HepG2 (cell line): ENCODE measurements at regions not wholly inside any gene's neighbourhood (a gene's known extent, or its start where the extent isn't known, plus 50 kb on each side); places are given as distances from the start of the nearest gene placed in this dataset.

ENCODE experiments used
- ATAC-seq: fragments of 200-7000 bp; cut with Tn5 transposase; 3 replicates; pipeline ENCODE4 v1.9.1; 2020; ENCODE audit warnings: mild to moderate bottlenecking, moderate library complexity
- BruUV-seq: library from RNA; stranded (reverse); fragments of 400-500 nt; replicated peaks from 2 replicates; lab custom pipeline; 2021; lab: Mats Ljungman, UMichigan
- CTCF ChIA-PET: fragments of 300-600 bp; formaldehyde crosslinking; extraction: SDS; loops from one replicate; lab custom pipeline; 2021; ENCODE audit warnings: low total read pairs, inconsistent platforms, low intra/inter-chr PET ratio; lab: Yijun Ruan, JAX
- POLR2A ChIA-PET: fragments of 350-600 bp; sonication (Branson Sonifier 250); formaldehyde crosslinking; loops from one replicate; lab custom pipeline; 2020; ENCODE audit warnings: antibody characterized with exemption, inconsistent platforms; lab: Yijun Ruan, JAX
- DNase-seq: peaks from one replicate; pipeline ENCODE4 v3.0.0-alpha.2; 2015; ENCODE audit warnings: low spot score
- FAIRE-seq: peaks from 3 replicates; lab custom pipeline; 2011; peaks lifted over from hg19 to GRCh38; lab: Jason Lieb, UNC
- H2AFZ ChIP-seq: one replicate; pipeline ENCODE4 v1.6.1; 2011; ENCODE audit warnings: low read length, inconsistent platforms
- H3K27ac ChIP-seq: fragments of 300-600 bp; 3 replicates; pipeline ENCODE4 v1.8.0; 2011; ENCODE audit warnings: mixed run types, mild to moderate bottlenecking, mixed read lengths, low read length, inconsistent platforms; ENCODE audit not compliant: insufficient read depth; ENCODE audit errors: extremely low read length
- H3K27me3 ChIP-seq, 2 experiments: fragments of 200-600 bp in 1 of 2; 2 replicates in 1 of 2; 3 replicates in 1 of 2; pipeline versions ENCODE4 v1.6.0 to v1.8.0; 2011; ENCODE audit warnings: low read length in 2 of 2, mild to moderate bottlenecking in 2 of 2, moderate library complexity in 2 of 2, inconsistent platforms in 1 of 2; ENCODE audit not compliant: insufficient read depth in 2 of 2, control insufficient read depth in 1 of 2
- H3K36me3 ChIP-seq, 2 experiments: fragments of 200-600 bp in 1 of 2; replicated peaks in 1 of 2; 2 replicates in 1 of 2; 3 replicates in 1 of 2; pipeline versions ENCODE4 v1.5.1 to v1.8.0; 2011; ENCODE audit warnings: low read length in 2 of 2, inconsistent platforms in 1 of 2; ENCODE audit not compliant: insufficient read depth in 2 of 2, control insufficient read depth in 1 of 2
- H3K4me1 ChIP-seq: 2 replicates; pipeline ENCODE4 v1.5.1; 2012; ENCODE audit warnings: low read length, inconsistent platforms; ENCODE audit not compliant: insufficient read depth
- H3K4me2 ChIP-seq: 2 replicates; pipeline ENCODE4 v1.6.0; 2011; ENCODE audit warnings: low read depth, low read length, inconsistent platforms
- H3K4me3 ChIP-seq, 3 experiments: fragments of 200-600 bp in 1 of 3; sonication (generic), shearing (Covaris generic) in 1 of 3; replicated peaks in 1 of 3; 2 replicates each; pipeline ENCODE4 v1.5.1; 2011 to 2016; ENCODE audit warnings: low read length in 3 of 3, inconsistent platforms in 2 of 3, low read depth in 2 of 3, mild to moderate bottlenecking in 2 of 3, control low read depth in 1 of 3, mixed read lengths in 1 of 3; ENCODE audit not compliant: insufficient read depth in 1 of 3
- H3K79me2 ChIP-seq: one replicate; pipeline ENCODE4 v1.6.1; 2011; ENCODE audit warnings: low read length, inconsistent platforms; ENCODE audit not compliant: insufficient read depth
- H3K9ac ChIP-seq: 2 replicates; pipeline ENCODE4 v1.6.0; 2011; ENCODE audit warnings: mild to moderate bottlenecking, low read depth, low read length, inconsistent platforms; ENCODE audit not compliant: insufficient read depth
- H3K9me3 ChIP-seq: 2 replicates; pipeline ENCODE4 v1.5.1; 2012; ENCODE audit warnings: mild to moderate bottlenecking, low read length
- H4K20me1 ChIP-seq: 2 replicates; pipeline ENCODE4 v1.6.0; 2011; ENCODE audit warnings: inconsistent platforms, mild to moderate bottlenecking, low read length, moderate library complexity; ENCODE audit not compliant: insufficient read depth
- ATF3 ChIP-seq: sonication (generic); formaldehyde crosslinking; IDR thresholded peaks from 2 replicates; pipeline ENCODE4 v1.4.0; 2020; ENCODE audit warnings: missing genetic modification reagents
- CERS6 ChIP-seq: sonication (generic); formaldehyde crosslinking; IDR thresholded peaks from 2 replicates; pipeline ENCODE4 v1.5.0; 2020; ENCODE audit warnings: missing genetic modification reagents
- IKZF1 ChIP-seq: fragments of 450-650 bp; IDR thresholded peaks from 2 replicates; pipeline ENCODE4 v1.7.1; 2016
- MBD4 ChIP-seq: IDR thresholded peaks from 2 replicates; pipeline ENCODE4 v1.6.1; 2012; ENCODE audit warnings: low read length, inconsistent platforms, borderline replicate concordance
- MYNN ChIP-seq: sonication (generic); formaldehyde crosslinking; IDR thresholded peaks from 2 replicates; pipeline ENCODE4 v1.4.0; 2020; ENCODE audit warnings: mild to moderate bottlenecking, low read depth, missing genetic modification reagents
- PITX1 ChIP-seq: sonication (generic); formaldehyde crosslinking; IDR thresholded peaks from 2 replicates; pipeline ENCODE4 v1.5.1; 2020; ENCODE audit warnings: mild to moderate bottlenecking, missing genetic modification reagents
- STAT5B ChIP-seq: sonication (generic); formaldehyde crosslinking; IDR thresholded peaks from 2 replicates; pipeline ENCODE4 v1.4.0; 2020; ENCODE audit warnings: missing genetic modification reagents
- U2AF1 ChIP-seq: fragments of 200-400 bp; formaldehyde crosslinking; optimal IDR thresholded peaks from 2 replicates; pipeline ENCODE3; 2017; ENCODE audit warnings: mild to moderate bottlenecking, low read depth, low read length
- ZNF350 ChIP-seq: sonication (generic); formaldehyde crosslinking; IDR thresholded peaks from 2 replicates; pipeline ENCODE4 v1.4.0; 2020; ENCODE audit warnings: mild to moderate bottlenecking, low read depth, missing genetic modification reagents, borderline replicate concordance
- WGBS: methylation state at CpG from one replicate; pipeline ENCODE4 v1.1.6; 2017; ENCODE audit warnings: low lambda C conversion rate; 5-methylcytosine and 5-hydroxymethylcytosine counted together
- in situ Hi-C: cut with HindIII; loops from 2 replicates; pipeline ENCODE4 v1.10.0; 2017; ENCODE audit warnings: low pct_unique_long_range_greater_than_20kb; ENCODE audit not compliant: extremely low pct_ligation_motif_present
- intact Hi-C: fragments of 100-400 bp; cut with micrococcal nuclease; formaldehyde crosslinking; loops from one replicate; pipeline ENCODE4 v1.10.0; 2022; ENCODE audit not compliant: unreplicated experiment
- TF ChIP-seq, protein P1 (sequence below): IDR thresholded peaks from 2 replicates; pipeline ENCODE4 v1.6.1; 2016; ENCODE audit warnings: control low read depth

- CTCF ChIA-PET, result no interaction called here
- no peak for FAIRE-seq
Measured at GRCh38 chr4:1543561-1543960, 137.3 kb upstream of the NKX1-1 start.

More at GRCh38 chr4:1543561-1543960, 137.3 kb upstream of the NKX1-1 start:
- Histone ChIP-seq H3K79me2 (no peaks in the 10 kb centered on the region), H3K4me1 (peaks cover 7% of the 10 kb centered on the region; the same call in 1 of the 2 replicates), H3K9me3 (no peaks in the 10 kb centered on the region), H3K9ac (no peak overlapping the region), H3K27me3 (peaks cover 8 to 56% of the 10 kb centered on the region in 2 experiments; a peak in 4 of 5 replicates), H3K36me3 (no peaks in the 10 kb centered on the region), H3K27ac (no peak overlapping the region), H3K4me2 (no peak overlapping the region), H3K4me3 (no peak overlapping the region), H4K20me1 (0 out of 2 replicates have a peak, but pooled peaks cover 2% of the 10 kb centered on the region), H2AFZ (no peak overlapping the region)
- TF ChIP-seq PITX1 (CRISPR knock-in tag) (no peak), MBD4 (no peak), MYNN (no peak), IKZF1 (no peak), ZNF350 (CRISPR knock-in tag) (no peak), ATF3 (CRISPR knock-in tag) (no peak), STAT5B (no peak), U2AF1 (no peak), CERS6 (no peak)
- TF ChIP-seq, protein P1, sequence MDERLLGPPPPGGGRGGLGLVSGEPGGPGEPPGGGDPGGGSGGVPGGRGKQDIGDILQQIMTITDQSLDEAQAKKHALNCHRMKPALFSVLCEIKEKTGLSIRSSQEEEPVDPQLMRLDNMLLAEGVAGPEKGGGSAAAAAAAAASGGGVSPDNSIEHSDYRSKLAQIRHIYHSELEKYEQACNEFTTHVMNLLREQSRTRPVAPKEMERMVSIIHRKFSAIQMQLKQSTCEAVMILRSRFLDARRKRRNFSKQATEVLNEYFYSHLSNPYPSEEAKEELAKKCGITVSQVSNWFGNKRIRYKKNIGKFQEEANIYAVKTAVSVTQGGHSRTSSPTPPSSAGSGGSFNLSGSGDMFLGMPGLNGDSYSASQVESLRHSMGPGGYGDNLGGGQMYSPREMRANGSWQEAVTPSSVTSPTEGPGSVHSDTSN (CRISPR knock-in tag), result no peak
- DNase-seq (no peak), ATAC-seq (no peak)
- intact Hi-C loops, result no loop called here
- no CpG with 5 or more reads among the region's 8 CpGs for WGBS
- POLR2A ChIA-PET, result no interaction called here
- in situ Hi-C loops, result no loop called here
- no TSS peak for BruUV-seq
